ENCODE measurements at regions not wholly inside any gene's neighbourhood (a gene's known extent, or its start where the extent isn't known, plus 50 kb on each side); places are given as distances from the start of the nearest gene placed in this dataset.

DNA sequence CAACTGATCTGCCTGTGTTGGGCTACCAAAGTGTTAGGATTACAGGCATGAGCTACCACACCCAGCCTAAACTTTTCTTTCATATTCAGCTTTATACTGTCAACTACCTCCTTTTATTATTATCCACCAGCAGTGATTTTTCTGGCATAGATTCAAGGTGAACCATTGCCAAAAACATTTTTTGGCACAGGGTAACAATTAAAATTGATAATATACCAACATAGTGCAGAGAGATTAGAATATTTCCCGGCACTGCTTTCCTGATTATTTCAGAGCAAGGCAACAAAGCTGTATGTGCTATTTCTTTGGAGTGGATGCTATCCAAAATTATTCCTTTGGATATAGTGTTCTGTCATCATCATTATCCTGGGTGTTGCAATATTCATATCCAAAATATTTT is 781.6 kb upstream of the SOX9 start:
- Histone ChIP-seq H3K36me3 (no peaks in the 10 kb centered on the region), H3K27ac (no peak overlapping the region), H3K4me1 (peaks cover 0 to 11% (median 6%) of the 10 kb centered on the region in 4 donors), H3K27me3 (no peaks in the 10 kb centered on the region), H3K9me3 (no peaks in the 10 kb centered on the region), H3K4me3 (no peak overlapping the region)
- no peak for TF ChIP-seq EP300 (IDR thresholded peaks at IDR 0.05)
- no peak for TF ChIP-seq POLR2AphosphoS5 (IDR thresholded peaks at IDR 0.05)
- TF ChIP-seq POLR2A (IDR thresholded peaks at IDR 0.05), result no peak
- TF ChIP-seq, protein P1, sequence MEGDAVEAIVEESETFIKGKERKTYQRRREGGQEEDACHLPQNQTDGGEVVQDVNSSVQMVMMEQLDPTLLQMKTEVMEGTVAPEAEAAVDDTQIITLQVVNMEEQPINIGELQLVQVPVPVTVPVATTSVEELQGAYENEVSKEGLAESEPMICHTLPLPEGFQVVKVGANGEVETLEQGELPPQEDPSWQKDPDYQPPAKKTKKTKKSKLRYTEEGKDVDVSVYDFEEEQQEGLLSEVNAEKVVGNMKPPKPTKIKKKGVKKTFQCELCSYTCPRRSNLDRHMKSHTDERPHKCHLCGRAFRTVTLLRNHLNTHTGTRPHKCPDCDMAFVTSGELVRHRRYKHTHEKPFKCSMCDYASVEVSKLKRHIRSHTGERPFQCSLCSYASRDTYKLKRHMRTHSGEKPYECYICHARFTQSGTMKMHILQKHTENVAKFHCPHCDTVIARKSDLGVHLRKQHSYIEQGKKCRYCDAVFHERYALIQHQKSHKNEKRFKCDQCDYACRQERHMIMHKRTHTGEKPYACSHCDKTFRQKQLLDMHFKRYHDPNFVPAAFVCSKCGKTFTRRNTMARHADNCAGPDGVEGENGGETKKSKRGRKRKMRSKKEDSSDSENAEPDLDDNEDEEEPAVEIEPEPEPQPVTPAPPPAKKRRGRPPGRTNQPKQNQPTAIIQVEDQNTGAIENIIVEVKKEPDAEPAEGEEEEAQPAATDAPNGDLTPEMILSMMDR (IDR thresholded peaks at IDR 0.05), result no peak
- no peak for DNase-seq
- 6 to 21% (median 18%) methylated on average over 1 of the region's 1 CpG for WGBS, 5 donors
- intact Hi-C loops (cut with DNase I; ENCODE audit: low total_unique reads), result no loop called here

DNA sequence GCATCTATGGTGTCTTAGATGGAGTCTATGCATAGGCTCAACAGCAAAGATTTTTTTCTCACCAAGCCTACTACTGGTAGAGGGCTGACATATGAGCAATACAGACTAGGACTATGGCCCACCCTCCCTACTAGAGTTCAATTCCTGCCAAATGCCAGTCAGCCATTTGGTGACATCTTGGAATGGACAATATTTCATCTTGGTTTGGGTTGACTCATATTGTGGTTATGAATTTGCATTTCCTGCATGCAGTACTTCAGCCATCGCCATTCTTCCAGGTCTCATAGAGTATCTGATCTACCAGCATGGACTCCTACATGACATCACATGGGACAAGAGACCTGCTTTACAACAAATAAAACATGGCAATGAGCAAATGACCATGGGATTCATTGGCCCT is 778.1 kb upstream of the SOX9 start:
- DNase-seq, result no peak
- H3K36me3 ChIP-seq, result no peaks in the 10 kb centered on the region
- intact Hi-C loops (cut with DNase I; ENCODE audit: low total_unique reads), result no loop called here
- peaks cover 0 to 8% (median 4%) of the 10 kb centered on the region in 4 donors for H3K4me1 ChIP-seq
- no peak overlapping the region for H3K4me3 ChIP-seq
- no peaks in the 10 kb centered on the region for H3K27me3 ChIP-seq
- WGBS, 5 donors, result 81 to 100% (median 97%) methylated on average over 1 of the region's 1 CpG
- H3K27ac ChIP-seq, result no peak overlapping the region
- no peak for TF ChIP-seq EP300 (IDR thresholded peaks at IDR 0.05)
- no peak for TF ChIP-seq POLR2AphosphoS5 (IDR thresholded peaks at IDR 0.05)
- TF ChIP-seq, protein P1 (IDR thresholded peaks at IDR 0.05), result no peak
- TF ChIP-seq POLR2A (IDR thresholded peaks at IDR 0.05), result no peak
- no peaks in the 10 kb centered on the region for H3K9me3 ChIP-seq

DNA sequence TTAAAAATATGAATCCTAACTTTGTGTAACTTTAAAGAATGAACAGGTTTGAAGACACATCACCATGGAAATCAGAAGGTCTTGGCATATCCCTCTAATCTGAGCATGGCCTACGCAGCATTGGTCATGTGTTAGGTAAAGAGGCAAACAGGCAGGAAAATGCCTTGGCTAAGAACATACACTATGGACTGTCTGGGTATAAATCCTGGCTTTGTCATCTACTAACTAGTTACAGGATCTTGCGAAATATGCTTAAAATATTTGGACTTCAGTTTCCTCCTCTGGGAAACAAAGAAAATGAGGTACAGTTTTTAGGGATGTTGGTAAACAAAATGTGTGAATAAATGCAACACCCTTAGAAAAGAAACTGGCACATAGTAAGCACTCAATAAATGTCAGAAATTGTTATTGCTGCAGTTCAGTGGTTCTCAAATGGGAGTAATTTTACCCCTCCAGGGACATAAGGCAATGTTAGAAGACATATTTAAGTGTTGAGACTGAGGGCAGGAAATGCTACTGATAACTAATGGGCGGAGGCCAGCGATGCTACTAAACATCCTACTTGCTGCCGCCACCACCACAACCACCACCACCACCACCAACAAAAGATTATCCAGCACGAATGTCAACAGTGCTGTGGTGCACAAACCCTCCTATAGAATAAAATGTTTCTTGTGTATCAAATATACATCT is 770.8 kb upstream of the SOX9 start:
- no peaks in the 10 kb centered on the region for H3K27me3 ChIP-seq
- no peak overlapping the region for H3K27ac ChIP-seq
- no peaks in the 10 kb centered on the region for H3K4me1 ChIP-seq
- 93 to 94% (median 93%) methylated on average over 6 of the region's 6 CpGs for WGBS, 5 donors
- DNase-seq, result no peak
- H3K4me3 ChIP-seq, result no peak overlapping the region
- H3K36me3 ChIP-seq, result no peaks in the 10 kb centered on the region
- H3K9me3 ChIP-seq, result no peaks in the 10 kb centered on the region
- intact Hi-C loops (cut with DNase I; ENCODE audit: low total_unique reads), result no loop called here
- no peak for TF ChIP-seq POLR2A (IDR thresholded peaks at IDR 0.05)
- no peak for TF ChIP-seq POLR2AphosphoS5 (IDR thresholded peaks at IDR 0.05)
- no peak for TF ChIP-seq EP300 (IDR thresholded peaks at IDR 0.05)
- TF ChIP-seq, protein P1 (IDR thresholded peaks at IDR 0.05), result no peak

DNA sequence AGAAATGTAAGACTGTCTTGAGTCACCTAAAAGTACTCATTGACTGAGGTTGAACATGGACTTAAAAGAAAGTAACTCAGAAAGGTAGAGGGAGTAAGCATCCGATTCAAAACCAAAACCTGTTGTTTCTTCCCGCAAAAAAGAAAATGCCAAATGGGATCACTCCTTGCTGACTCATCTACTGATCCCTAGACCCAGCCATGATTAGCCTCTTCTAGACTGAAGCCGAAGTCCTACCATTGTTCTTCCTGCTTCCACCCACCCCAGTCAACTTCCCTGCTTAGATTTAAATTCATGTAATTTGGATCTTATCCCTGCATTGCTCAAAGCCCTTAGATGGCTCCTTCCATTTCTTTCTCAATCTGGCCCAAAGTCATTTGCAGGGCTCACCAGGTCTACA is 760.5 kb upstream of the SOX9 start:
- intact Hi-C loops (cut with DNase I; ENCODE audit: low total_unique reads), result no loop called here
- Histone ChIP-seq H3K27ac (no peak overlapping the region), H3K9me3 (peaks cover 0 to 7% (median 3%) of the 10 kb centered on the region in 4 donors)

More for the DNA sequence above, 760.5 kb upstream of the SOX9 start:
- no peak for TF ChIP-seq EP300 (IDR thresholded peaks at IDR 0.05)
- TF ChIP-seq, protein P1 (IDR thresholded peaks at IDR 0.05), result no peak
- no peak for TF ChIP-seq POLR2A (IDR thresholded peaks at IDR 0.05)
- no peak for TF ChIP-seq POLR2AphosphoS5 (IDR thresholded peaks at IDR 0.05)
- 91 to 96% (median 93%) methylated on average over 3 of the region's 3 CpGs for WGBS, 5 donors
- DNase-seq, result no peak
- Histone ChIP-seq H3K36me3 (no peaks in the 10 kb centered on the region), H3K4me3 (no peak overlapping the region), H3K4me1 (no peaks in the 10 kb centered on the region), H3K27me3 (no peaks in the 10 kb centered on the region)

Data from stomach (tissue), 8 donors.